ENCODE measurements at regions not wholly inside any gene's neighbourhood (a gene's known extent, or its start where the extent isn't known, plus 50 kb on each side); places are given as distances from the start of the nearest gene placed in this dataset.

GRCh38 chr7:32428546-32428945, 61.6 kb downstream of the LSM5 start:
- Histone ChIP-seq H2BK12ac (ENCODE audit: low read length) (no peak overlapping the region), H3K79me1 (ENCODE audit: low read length) (no peaks in the 10 kb centered on the region), H3K14ac (ENCODE audit: low read length) (no peak overlapping the region), H2BK5ac (ENCODE audit: low read depth, low read length, poor library complexity) (no peak overlapping the region), H3K27ac (ENCODE audit: low read depth, low read length) (no peak overlapping the region), H3K36me3 (ENCODE audit: control insufficient read depth in 1 of 2, insufficient read depth in 2 of 2, low read length in 2 of 2) (no peaks in the 10 kb centered on the region), H3K4ac (ENCODE audit: low read depth, low read length) (no peak overlapping the region), H3K4me1 (ENCODE audit: control insufficient read depth in 1 of 2, insufficient read depth in 2 of 2, low read length in 2 of 2) (peaks cover 12% of the 10 kb centered on the region in 2 experiments), H3K18ac (ENCODE audit: low read length) (no peak overlapping the region), H4K8ac (ENCODE audit: low read depth, low read length) (no peak overlapping the region), H3K9me3 (ENCODE audit: insufficient read depth, low read depth, low read length) (no peaks in the 10 kb centered on the region), H4K12ac (ENCODE audit: low read depth, low read length) (no peak overlapping the region), H2AK5ac (ENCODE audit: low read length) (no peak overlapping the region), H3K79me2 (ENCODE audit: control insufficient read depth, insufficient read depth, low read length, poor library complexity) (no peaks in the 10 kb centered on the region), H2BK120ac (ENCODE audit: insufficient read depth, low read length, poor library complexity) (no peak overlapping the region), H3K4me3 (ENCODE audit: low read depth, low read length) (no peak overlapping the region), H3K23ac (ENCODE audit: low read length) (no peak overlapping the region), H3K4me2 (ENCODE audit: low read length) (peak overlapping the region; percentile 86), H4K91ac (ENCODE audit: low read depth, low read length) (no peak overlapping the region), H3K27me3 (ENCODE audit: insufficient read depth, low read length) (no peaks in the 10 kb centered on the region), H3K9ac (ENCODE audit: low read length) (no peak overlapping the region), H2AFZ (ENCODE audit: insufficient read depth, low read length, poor library complexity) (no peak overlapping the region)
- no peak for DNase-seq
- no CpG with 5 or more reads among the region's 13 CpGs for WGBS (ENCODE audit: extremely low coverage, insufficient coverage, insufficient read length)

- Histone ChIP-seq H3K27ac (ENCODE audit: low read depth, low read length) (no peak overlapping the region), H3K36me3 (ENCODE audit: control insufficient read depth in 1 of 2, insufficient read depth in 2 of 2, low read length in 2 of 2) (no peaks in the 10 kb centered on the region), H3K79me2 (ENCODE audit: control insufficient read depth, insufficient read depth, low read length, poor library complexity) (no peaks in the 10 kb centered on the region), H3K4me2 (ENCODE audit: low read length) (peak overlapping the region; percentile 86), H3K9me3 (ENCODE audit: insufficient read depth, low read depth, low read length) (no peaks in the 10 kb centered on the region), H3K23ac (ENCODE audit: low read length) (no peak overlapping the region), H2BK12ac (ENCODE audit: low read length) (no peak overlapping the region), H3K4ac (ENCODE audit: low read depth, low read length) (no peak overlapping the region), H3K18ac (ENCODE audit: low read length) (no peak overlapping the region), H2AFZ (ENCODE audit: insufficient read depth, low read length, poor library complexity) (no peak overlapping the region), H2BK120ac (ENCODE audit: insufficient read depth, low read length, poor library complexity) (no peak overlapping the region), H3K79me1 (ENCODE audit: low read length) (no peaks in the 10 kb centered on the region), H4K91ac (ENCODE audit: low read depth, low read length) (no peak overlapping the region), H4K12ac (ENCODE audit: low read depth, low read length) (no peak overlapping the region), H3K14ac (ENCODE audit: low read length) (no peak overlapping the region), H2AK5ac (ENCODE audit: low read length) (no peak overlapping the region), H3K4me1 (ENCODE audit: control insufficient read depth in 1 of 2, insufficient read depth in 2 of 2, low read length in 2 of 2) (peaks cover 12% of the 10 kb centered on the region in 2 experiments), H3K4me3 (ENCODE audit: low read depth, low read length) (no peak overlapping the region), H2BK5ac (ENCODE audit: low read depth, low read length, poor library complexity) (no peak overlapping the region), H3K9ac (ENCODE audit: low read length) (no peak overlapping the region), H4K8ac (ENCODE audit: low read depth, low read length) (no peak overlapping the region), H3K27me3 (ENCODE audit: insufficient read depth, low read length) (no peaks in the 10 kb centered on the region)
- WGBS (ENCODE audit: extremely low coverage, insufficient coverage, insufficient read length) = no CpG with 5 or more reads among the region's 48 CpGs
- DNase-seq = peak; percentile 83 to 96
Observed at GRCh38 chr7:32427769-32428291, 62.4 kb downstream of the LSM5 start.

- H3K4me2 ChIP-seq (ENCODE audit: low read length) = no peak overlapping the region
- H2BK5ac ChIP-seq (ENCODE audit: low read depth, low read length, poor library complexity) = no peak overlapping the region
- H3K79me2 ChIP-seq (ENCODE audit: control insufficient read depth, insufficient read depth, low read length, poor library complexity) = no peaks in the 10 kb centered on the region
- H3K18ac ChIP-seq (ENCODE audit: low read length) = no peak overlapping the region
- H3K9ac ChIP-seq (ENCODE audit: low read length) = no peak overlapping the region
- H3K36me3 ChIP-seq (ENCODE audit: control insufficient read depth in 1 of 2, insufficient read depth in 2 of 2, low read length in 2 of 2) = no peaks in the 10 kb centered on the region
- H3K27me3 ChIP-seq (ENCODE audit: insufficient read depth, low read length) = no peaks in the 10 kb centered on the region
- H4K12ac ChIP-seq (ENCODE audit: low read depth, low read length) = no peak overlapping the region
- H2AFZ ChIP-seq (ENCODE audit: insufficient read depth, low read length, poor library complexity) = no peak overlapping the region
- no peak overlapping the region for H2BK120ac ChIP-seq (ENCODE audit: insufficient read depth, low read length, poor library complexity)
- no CpG with 5 or more reads among the region's 8 CpGs for WGBS (ENCODE audit: extremely low coverage, insufficient coverage, insufficient read length)
- no peak overlapping the region for H3K4me3 ChIP-seq (ENCODE audit: low read depth, low read length)
- no peak overlapping the region for H3K14ac ChIP-seq (ENCODE audit: low read length)
- H3K4ac ChIP-seq (ENCODE audit: low read depth, low read length) = no peak overlapping the region
- no peak overlapping the region for H3K23ac ChIP-seq (ENCODE audit: low read length)
- DNase-seq = no peak
- H3K4me1 ChIP-seq (ENCODE audit: control insufficient read depth in 1 of 2, insufficient read depth in 2 of 2, low read length in 2 of 2) = no peaks in the 10 kb centered on the region
- no peak overlapping the region for H4K91ac ChIP-seq (ENCODE audit: low read depth, low read length)
- no peaks in the 10 kb centered on the region for H3K79me1 ChIP-seq (ENCODE audit: low read length)
- H4K8ac ChIP-seq (ENCODE audit: low read depth, low read length) = no peak overlapping the region
- H2BK12ac ChIP-seq (ENCODE audit: low read length) = no peak overlapping the region
- no peak overlapping the region for H2AK5ac ChIP-seq (ENCODE audit: low read length)
- H3K27ac ChIP-seq (ENCODE audit: low read depth, low read length) = no peak overlapping the region
- no peaks in the 10 kb centered on the region for H3K9me3 ChIP-seq (ENCODE audit: insufficient read depth, low read depth, low read length)
Observed at GRCh38 chr7:32416846-32417245, 73.3 kb downstream of the LSM5 start.

- H2BK120ac ChIP-seq (ENCODE audit: insufficient read depth, low read length, poor library complexity) = no peak overlapping the region
- H3K27me3 ChIP-seq (ENCODE audit: insufficient read depth, low read length) = no peaks in the 10 kb centered on the region
- no peak overlapping the region for H3K27ac ChIP-seq (ENCODE audit: low read depth, low read length)
- H3K23ac ChIP-seq (ENCODE audit: low read length) = no peak overlapping the region
- no peak for DNase-seq
- no peaks in the 10 kb centered on the region for H3K36me3 ChIP-seq (ENCODE audit: control insufficient read depth in 1 of 2, insufficient read depth in 2 of 2, low read length in 2 of 2)
- no peak overlapping the region for H3K14ac ChIP-seq (ENCODE audit: low read length)
- H3K79me1 ChIP-seq (ENCODE audit: low read length) = no peaks in the 10 kb centered on the region
- no peak overlapping the region for H3K4me3 ChIP-seq (ENCODE audit: low read depth, low read length)
- H2AK5ac ChIP-seq (ENCODE audit: low read length) = no peak overlapping the region
- no peak overlapping the region for H3K4ac ChIP-seq (ENCODE audit: low read depth, low read length)
- no peak overlapping the region for H3K18ac ChIP-seq (ENCODE audit: low read length)
- no peak overlapping the region for H2BK12ac ChIP-seq (ENCODE audit: low read length)
- H4K8ac ChIP-seq (ENCODE audit: low read depth, low read length) = no peak overlapping the region
- H2AFZ ChIP-seq (ENCODE audit: insufficient read depth, low read length, poor library complexity) = no peak overlapping the region
- H4K12ac ChIP-seq (ENCODE audit: low read depth, low read length) = no peak overlapping the region
- no peak overlapping the region for H4K91ac ChIP-seq (ENCODE audit: low read depth, low read length)
- no peak overlapping the region for H3K9ac ChIP-seq (ENCODE audit: low read length)
- H3K79me2 ChIP-seq (ENCODE audit: control insufficient read depth, insufficient read depth, low read length, poor library complexity) = no peaks in the 10 kb centered on the region
- H3K9me3 ChIP-seq (ENCODE audit: insufficient read depth, low read depth, low read length) = no peaks in the 10 kb centered on the region
- H2BK5ac ChIP-seq (ENCODE audit: low read depth, low read length, poor library complexity) = no peak overlapping the region
- no CpG with 5 or more reads among the region's 10 CpGs for WGBS (ENCODE audit: extremely low coverage, insufficient coverage, insufficient read length)
- H3K4me2 ChIP-seq (ENCODE audit: low read length) = no peak overlapping the region
- H3K4me1 ChIP-seq (ENCODE audit: control insufficient read depth in 1 of 2, insufficient read depth in 2 of 2, low read length in 2 of 2) = no peaks in the 10 kb centered on the region
Observed at GRCh38 chr7:32415936-32416335, 74.2 kb downstream of the LSM5 start.
